ENCODE measurements at regions not wholly inside any gene's neighbourhood (a gene's known extent, or its start where the extent isn't known, plus 50 kb on each side); places are given as distances from the start of the nearest gene placed in this dataset.

DNA sequence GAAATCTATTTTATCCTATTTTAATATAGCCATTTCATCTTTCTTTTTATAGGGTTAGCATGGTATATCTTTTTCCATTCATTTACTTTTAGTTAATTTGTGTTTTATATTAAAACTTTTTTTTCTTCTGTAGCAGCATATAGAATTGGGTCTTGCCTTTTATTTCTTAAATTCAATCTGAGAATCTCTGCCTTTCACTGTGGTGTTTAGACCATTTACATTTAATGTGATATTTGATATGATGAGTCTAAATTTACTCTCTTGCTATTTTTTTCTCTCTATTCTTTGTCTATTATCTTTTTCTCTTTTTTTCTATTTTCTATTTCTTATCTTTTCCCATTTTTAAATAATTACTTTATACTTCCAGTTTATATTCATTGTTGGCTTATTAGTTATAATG is 105.4 kb upstream of the HAND2 start:
- H3K27me3 Mint-ChIP-seq (ENCODE audit: low read depth) = no peaks in the 10 kb centered on the region; the same call in 1 of the 2 replicates
- Histone ChIP-seq H3K27me3 (ENCODE audit: insufficient read depth, low read length) (no peaks in the 10 kb centered on the region), H2BK20ac (ENCODE audit: low read depth, low read length, poor library complexity, severe bottlenecking) (no peak overlapping the region)

More for the DNA sequence above, 105.4 kb upstream of the HAND2 start:
- H3K4ac ChIP-seq (ENCODE audit: low read depth, low read length) = no peak overlapping the region
- no peaks in the 10 kb centered on the region for H4K20me1 ChIP-seq (ENCODE audit: control insufficient read depth, insufficient read depth, insufficient read length)
- no peak overlapping the region for H3T11ph ChIP-seq (ENCODE audit: low read length)
- H4K5ac ChIP-seq (ENCODE audit: insufficient read length, low read depth, low read length) = no peak overlapping the region
- H3K4me2 ChIP-seq (ENCODE audit: insufficient read depth, insufficient read length, low read length) = no peak overlapping the region
- no peaks in the 10 kb centered on the region for H3K4me1 ChIP-seq (ENCODE audit: insufficient read depth, low read length)
- no peak overlapping the region for H2AK5ac ChIP-seq (ENCODE audit: insufficient read length, low read length)
- H2BK12ac ChIP-seq (ENCODE audit: insufficient read length, low read depth, low read length) = no peak overlapping the region
- Mint-ChIP-seq H3K9me3 (peaks cover 38 to 46% of the 10 kb centered on the region in 2 experiments), H3K4me3 (no peak overlapping the region), H3K36me3 (ENCODE audit: insufficient read depth in 1 of 3, low read depth in 3 of 3) (peaks cover 7 to 47% (median 16%) of the 10 kb centered on the region in 3 experiments; a peak in 6 of 7 replicates), H3K27ac (no peak overlapping the region), H3K4me1 (no peaks in the 10 kb centered on the region)
- no peaks in the 10 kb centered on the region for H3K79me2 ChIP-seq (ENCODE audit: insufficient read depth, low read length)
- no peaks in the 10 kb centered on the region for H3K9me3 ChIP-seq (ENCODE audit: control insufficient read depth, low read depth, low read length)
- no peak overlapping the region for H4K91ac ChIP-seq (ENCODE audit: insufficient read length, low read depth, low read length)
- H4K8ac ChIP-seq (replicated peaks; ENCODE audit: insufficient read length, low read depth, low read length) = no peak overlapping the region
- H3K18ac ChIP-seq (ENCODE audit: insufficient read length, low read depth, low read length) = no peak overlapping the region
- no peaks in the 10 kb centered on the region for H3K79me1 ChIP-seq (ENCODE audit: insufficient read depth, low read depth, low read length, poor library complexity, severe bottlenecking)
- TF ChIP-seq, protein P1, sequence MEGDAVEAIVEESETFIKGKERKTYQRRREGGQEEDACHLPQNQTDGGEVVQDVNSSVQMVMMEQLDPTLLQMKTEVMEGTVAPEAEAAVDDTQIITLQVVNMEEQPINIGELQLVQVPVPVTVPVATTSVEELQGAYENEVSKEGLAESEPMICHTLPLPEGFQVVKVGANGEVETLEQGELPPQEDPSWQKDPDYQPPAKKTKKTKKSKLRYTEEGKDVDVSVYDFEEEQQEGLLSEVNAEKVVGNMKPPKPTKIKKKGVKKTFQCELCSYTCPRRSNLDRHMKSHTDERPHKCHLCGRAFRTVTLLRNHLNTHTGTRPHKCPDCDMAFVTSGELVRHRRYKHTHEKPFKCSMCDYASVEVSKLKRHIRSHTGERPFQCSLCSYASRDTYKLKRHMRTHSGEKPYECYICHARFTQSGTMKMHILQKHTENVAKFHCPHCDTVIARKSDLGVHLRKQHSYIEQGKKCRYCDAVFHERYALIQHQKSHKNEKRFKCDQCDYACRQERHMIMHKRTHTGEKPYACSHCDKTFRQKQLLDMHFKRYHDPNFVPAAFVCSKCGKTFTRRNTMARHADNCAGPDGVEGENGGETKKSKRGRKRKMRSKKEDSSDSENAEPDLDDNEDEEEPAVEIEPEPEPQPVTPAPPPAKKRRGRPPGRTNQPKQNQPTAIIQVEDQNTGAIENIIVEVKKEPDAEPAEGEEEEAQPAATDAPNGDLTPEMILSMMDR (conservative IDR thresholded peaks at IDR 0.05) = no peak
- H3K9ac ChIP-seq (ENCODE audit: extremely low read depth, insufficient read length, low read length) = no peak overlapping the region
- H3K23me2 ChIP-seq (ENCODE audit: insufficient read length, low read depth, low read length, poor library complexity, severe bottlenecking) = no peaks in the 10 kb centered on the region
- no peak overlapping the region for H3K27ac ChIP-seq (ENCODE audit: insufficient read length, low read depth, low read length)
- no peak overlapping the region for H3K23ac ChIP-seq (ENCODE audit: insufficient read length, low read depth, low read length)
- H3K56ac ChIP-seq (ENCODE audit: insufficient read length, low read depth, low read length) = no peak overlapping the region
- H2AFZ ChIP-seq (ENCODE audit: low read length) = no peak overlapping the region
- no peak overlapping the region for H2BK15ac ChIP-seq (ENCODE audit: low read depth, low read length)
- no peak overlapping the region for H3K14ac ChIP-seq (ENCODE audit: insufficient read depth, low read length)
- no peak for DNase-seq
- no peak overlapping the region for H2BK120ac ChIP-seq (ENCODE audit: low read depth, low read length, poor library complexity, severe bottlenecking)
- no peak overlapping the region for H2BK5ac ChIP-seq (ENCODE audit: insufficient read length, low read length)
